Stimulated activated effector memory CD8-positive, alpha-beta T cell treated with anti-CD3 and anti-CD28 coated beads, Interleukin-12 subunit alpha, Interleukin-12 subunit beta, amount 100 ng/mL, for 72 hours (primary cell): ENCODE measurements at regions not wholly inside any gene's neighbourhood (a gene's known extent, or its start where the extent isn't known, plus 50 kb on each side); places are given as distances from the start of the nearest gene placed in this dataset.
A peak's percentile ranks its signal among the peaks of the same experiment; 100 is the strongest.
"Not testable (repeated sequence)": the region's sequence is repeated elsewhere in the genome, so short reads cannot be mapped to it uniquely, and the experiment has no call there.

Experiments used
- ATAC-seq: fragments of 150-1000 bp; cut with Tn5 transposase; 2 replicates; pipeline ENCODE4 v1.10.0; 2021
- DNase-seq, 2 donors: peaks; one replicate each; pipeline ENCODE4 v3.0.0; 2021 to 2022; ENCODE audit warnings: low spot score in 2 of 2
- H3K27ac Mint-ChIP-seq: one replicate; pipeline ENCODE4 v1.8.0; 2022; ENCODE audit warnings: mild to moderate bottlenecking, mixed read lengths
- H3K36me3 Mint-ChIP-seq: one replicate; pipeline ENCODE4 v1.8.0; 2022; ENCODE audit warnings: mild to moderate bottlenecking, mixed read lengths
- H3K4me1 Mint-ChIP-seq: one replicate; pipeline ENCODE4 v1.8.0; 2022; ENCODE audit warnings: mixed read lengths
- H3K4me3 Mint-ChIP-seq: one replicate; pipeline ENCODE4 v1.8.0; 2022; ENCODE audit warnings: mild to moderate bottlenecking, mixed read lengths
- H3K9me3 Mint-ChIP-seq: one replicate; pipeline ENCODE4 v1.8.0; 2022; ENCODE audit warnings: mixed read lengths

GRCh38 chr3:125645616-125646015 is 50.3 kb upstream of the OSBPL11 start:
- no peak for DNase-seq
- no peak overlapping the region for H3K27ac Mint-ChIP-seq
- no peaks in the 10 kb centered on the region for H3K4me1 Mint-ChIP-seq
- ATAC-seq: no peak
- no peak overlapping the region for H3K4me3 Mint-ChIP-seq
- H3K36me3 Mint-ChIP-seq: no peaks in the 10 kb centered on the region
- no peaks in the 10 kb centered on the region for H3K9me3 Mint-ChIP-seq

DNA sequence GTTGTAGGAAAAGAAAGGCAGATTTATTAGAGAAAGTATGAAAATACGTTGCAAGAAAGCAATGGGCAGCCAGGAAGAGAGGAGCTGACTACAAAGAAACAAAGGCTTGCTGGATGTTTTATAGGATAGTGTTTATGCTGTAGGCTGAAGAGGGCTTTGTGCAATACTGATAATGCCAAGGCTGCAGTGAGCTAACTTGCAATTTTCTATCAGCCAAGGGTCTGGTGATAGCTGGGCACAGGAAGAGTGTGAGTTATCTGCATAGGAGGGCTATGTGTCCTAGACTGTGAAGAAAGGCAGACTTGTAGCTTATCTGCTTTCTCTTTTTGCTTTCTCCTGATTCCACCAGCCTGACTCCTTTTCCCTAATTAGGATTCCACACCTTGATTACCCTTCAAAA is 51.3 kb upstream of the OSBPL11 start:
- peak overlapping the region; percentile 70 for H3K27ac Mint-ChIP-seq
- ATAC-seq (no peak), DNase-seq (no peak)
- no peaks in the 10 kb centered on the region for H3K36me3 Mint-ChIP-seq
- no peaks in the 10 kb centered on the region for H3K4me1 Mint-ChIP-seq
- H3K4me3 Mint-ChIP-seq: no peak overlapping the region
- no peaks in the 10 kb centered on the region for H3K9me3 Mint-ChIP-seq

GRCh38 chr3:125647318-125648014 is 52.2 kb upstream of the OSBPL11 start:
- H3K4me3 Mint-ChIP-seq: no peak overlapping the region
- peak overlapping the region; percentile 70 for H3K27ac Mint-ChIP-seq
- no peaks in the 10 kb centered on the region for H3K9me3 Mint-ChIP-seq
- no peaks in the 10 kb centered on the region for H3K36me3 Mint-ChIP-seq
- no peak for ATAC-seq
- no peak for DNase-seq
- no peaks in the 10 kb centered on the region for H3K4me1 Mint-ChIP-seq

GRCh38 chr3:125651244-125651643 is 55.9 kb upstream of the OSBPL11 start:
- ATAC-seq (no peak), DNase-seq (no peak)
- Mint-ChIP-seq H3K4me3 (no peak overlapping the region), H3K4me1 (no peaks in the 10 kb centered on the region), H3K36me3 (no peaks in the 10 kb centered on the region), H3K9me3 (no peaks in the 10 kb centered on the region), H3K27ac (no peak overlapping the region)

- H3K4me1 Mint-ChIP-seq: no peaks in the 10 kb centered on the region
These were observed 57.1 kb upstream of the OSBPL11 start for GRCh38 chr3:125652349-125652748.

DNA sequence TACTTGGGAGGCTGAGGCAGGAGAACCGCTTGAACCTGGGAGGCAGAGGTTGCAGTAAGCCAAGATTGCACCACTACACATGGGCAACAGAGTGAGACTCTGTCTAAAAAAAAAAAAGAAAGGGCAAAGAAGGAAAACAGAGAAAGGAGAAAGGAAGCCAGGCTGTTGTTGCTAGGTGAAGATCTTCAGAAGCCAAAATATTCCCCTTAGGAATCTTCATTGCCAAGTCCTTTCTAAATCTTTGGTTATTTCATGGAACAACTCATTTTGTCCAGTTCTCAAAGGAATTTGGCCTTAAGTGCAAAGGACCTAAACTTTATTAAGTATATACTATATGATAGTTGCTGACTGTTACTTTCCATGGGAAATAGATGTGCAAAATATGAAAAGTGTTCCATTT is 59.2 kb upstream of the OSBPL11 start:
- H3K4me1 Mint-ChIP-seq: no peaks in the 10 kb centered on the region
- no peaks in the 10 kb centered on the region for H3K9me3 Mint-ChIP-seq
- DNase-seq: no peak
- no peak overlapping the region for H3K27ac Mint-ChIP-seq
- H3K36me3 Mint-ChIP-seq: no peaks in the 10 kb centered on the region
- ATAC-seq: no peak
- H3K4me3 Mint-ChIP-seq: no peak overlapping the region

More at GRCh38 chr3:125652349-125652748, 57.1 kb upstream of the OSBPL11 start:
- ATAC-seq (no peak), DNase-seq (no peak)
- no peak overlapping the region for H3K4me3 Mint-ChIP-seq
- no peaks in the 10 kb centered on the region for H3K9me3 Mint-ChIP-seq
- no peaks in the 10 kb centered on the region for H3K36me3 Mint-ChIP-seq
- no peak overlapping the region for H3K27ac Mint-ChIP-seq

- DNase-seq (no peak), ATAC-seq (no peak)
- Mint-ChIP-seq H3K27ac (no peak overlapping the region), H3K4me3 (no peak overlapping the region), H3K36me3 (no peaks in the 10 kb centered on the region), H3K4me1 (no peaks in the 10 kb centered on the region), H3K9me3 (no peaks in the 10 kb centered on the region)
These were observed 67.4 kb upstream of the OSBPL11 start for GRCh38 chr3:125662675-125663074.

DNA sequence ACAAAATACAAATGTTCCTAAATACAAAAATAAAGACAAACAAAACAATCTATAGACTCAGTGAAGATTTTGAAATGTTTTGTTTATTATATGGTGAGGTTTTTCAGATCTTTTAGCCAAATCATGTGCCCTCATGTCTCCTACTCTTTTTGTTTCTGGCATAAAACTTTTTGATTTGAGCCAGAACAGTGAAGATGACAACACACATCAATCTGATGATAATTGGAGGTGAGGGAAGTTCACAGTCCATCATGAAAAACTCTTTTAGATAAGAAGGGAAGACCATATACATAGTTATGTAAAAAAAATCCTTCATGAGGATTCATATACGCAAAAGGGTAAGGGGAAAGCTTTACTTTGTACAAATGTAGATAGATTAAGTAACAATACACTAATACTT is 75.1 kb upstream of the OSBPL11 start:
- Mint-ChIP-seq H3K4me1 (peaks cover 7% of the 10 kb centered on the region), H3K27ac (no peak overlapping the region), H3K36me3 (no peaks in the 10 kb centered on the region), H3K4me3 (no peak overlapping the region), H3K9me3 (no peaks in the 10 kb centered on the region)
- ATAC-seq: no peak
- no peak for DNase-seq

GRCh38 chr3:125670945-125671344 is 75.6 kb upstream of the OSBPL11 start:
- H3K4me3 Mint-ChIP-seq: no peak overlapping the region
- DNase-seq: no peak
- ATAC-seq: peak; percentile 76
- H3K27ac Mint-ChIP-seq: no peak overlapping the region
- H3K36me3 Mint-ChIP-seq: no peaks in the 10 kb centered on the region
- no peaks in the 10 kb centered on the region for H3K9me3 Mint-ChIP-seq
- peaks cover 7% of the 10 kb centered on the region for H3K4me1 Mint-ChIP-seq

DNA sequence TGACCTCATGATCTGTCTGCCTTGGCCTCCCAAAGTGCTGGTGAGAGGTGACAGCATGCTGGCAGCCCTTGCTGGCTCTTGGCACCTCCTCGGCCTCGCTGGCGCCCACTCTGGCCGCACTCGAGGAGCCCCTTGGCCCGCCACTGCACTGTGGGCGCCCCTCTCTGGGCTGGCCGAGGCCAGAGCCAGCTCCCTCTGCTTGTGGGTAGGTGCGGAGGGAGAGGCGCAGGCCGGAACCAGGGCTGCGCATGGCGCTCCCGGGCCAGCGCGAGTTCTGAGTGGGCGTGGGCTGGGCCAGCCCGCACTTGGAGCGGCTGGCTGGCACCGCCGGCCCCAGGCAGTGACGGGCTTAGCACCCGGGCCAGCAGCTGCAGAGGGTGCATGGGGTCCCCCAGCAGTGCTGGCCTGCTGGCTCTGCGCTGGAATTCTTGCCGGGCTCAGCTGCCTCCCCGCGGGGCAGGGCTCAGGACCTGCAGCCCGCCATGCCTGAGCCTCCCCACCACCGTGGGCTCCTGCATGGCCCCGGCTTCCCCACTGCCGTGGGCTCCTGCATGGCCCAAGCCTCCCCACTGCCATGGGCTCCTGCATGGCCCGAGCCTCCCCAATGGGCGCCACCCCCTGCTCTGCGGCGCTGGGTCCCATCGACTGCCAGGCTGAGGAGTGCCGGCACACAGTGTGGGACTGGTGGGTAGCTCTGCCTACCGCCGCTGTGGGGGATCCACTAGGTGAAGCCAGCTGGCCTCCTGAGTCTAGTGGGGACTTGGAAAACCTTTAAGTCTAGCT is 76.4 kb upstream of the OSBPL11 start:
- Mint-ChIP-seq H3K36me3 (no peaks in the 10 kb centered on the region), H3K9me3 (no peaks in the 10 kb centered on the region), H3K4me3 (no peak overlapping the region), H3K4me1 (peaks cover 7% of the 10 kb centered on the region), H3K27ac (no peak overlapping the region)
- DNase-seq: no peak
- ATAC-seq: no peak

DNA sequence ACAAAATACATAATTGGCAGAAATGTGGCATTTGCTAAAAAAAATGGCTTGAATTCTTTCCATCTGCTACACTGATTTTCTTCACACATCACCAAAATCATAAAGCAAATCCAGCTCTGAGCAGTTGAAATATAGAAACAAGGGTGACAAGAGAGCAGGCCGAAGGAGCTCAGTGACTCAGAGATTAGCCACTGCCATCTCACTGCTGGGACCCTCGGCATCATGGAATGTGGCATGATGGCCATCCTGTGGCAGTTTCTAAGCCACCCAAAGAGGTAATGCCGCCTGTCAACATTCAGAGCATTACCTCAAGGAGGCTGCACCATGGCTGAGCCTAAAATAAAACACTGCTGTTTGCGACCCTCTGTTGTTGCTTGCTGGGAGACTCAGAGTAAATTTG is 80.5 kb upstream of the OSBPL11 start:
- Mint-ChIP-seq H3K27ac (no peak overlapping the region), H3K36me3 (no peaks in the 10 kb centered on the region), H3K4me3 (no peak overlapping the region), H3K4me1 (peaks cover 4% of the 10 kb centered on the region), H3K9me3 (no peaks in the 10 kb centered on the region)
- ATAC-seq (no peak), DNase-seq (no peak)

- Mint-ChIP-seq H3K27ac (no peak overlapping the region), H3K4me3 (no peak overlapping the region), H3K9me3 (no peaks in the 10 kb centered on the region), H3K4me1 (no peaks in the 10 kb centered on the region), H3K36me3 (no peaks in the 10 kb centered on the region)
- DNase-seq (no peak), ATAC-seq (no peak)
These were observed 84.0 kb upstream of the OSBPL11 start for GRCh38 chr3:125679258-125679657.

- Mint-ChIP-seq H3K27ac (no peak overlapping the region), H3K36me3 (no peaks in the 10 kb centered on the region), H3K4me3 (no peak overlapping the region), H3K9me3 (no peaks in the 10 kb centered on the region), H3K4me1 (no peaks in the 10 kb centered on the region)
- DNase-seq (no peak), ATAC-seq (no peak)
These were observed 85.8 kb upstream of the OSBPL11 start for GRCh38 chr3:125681146-125681545.

DNA sequence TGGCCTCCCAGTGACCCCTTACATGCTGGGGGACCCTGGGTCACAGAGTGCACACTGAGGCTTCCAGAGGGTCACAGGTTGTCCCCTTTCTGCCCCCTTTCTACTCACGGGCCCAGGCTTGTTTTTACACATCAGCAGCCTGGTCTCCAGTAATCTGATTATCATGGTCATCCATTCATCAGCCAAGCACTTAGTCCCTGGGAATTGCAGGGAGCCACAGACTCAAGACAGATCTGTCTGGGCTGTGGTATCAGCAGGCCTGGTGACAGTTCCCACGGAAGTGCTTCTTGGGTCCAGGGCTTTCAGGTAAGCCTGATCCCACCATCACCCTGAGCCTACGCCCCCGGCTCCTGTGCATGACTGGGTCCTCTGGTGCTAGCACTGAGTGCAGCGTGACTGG is 86.6 kb upstream of the OSBPL11 start:
- H3K4me1 Mint-ChIP-seq, H3K36me3 Mint-ChIP-seq, H3K4me3 Mint-ChIP-seq, H3K27ac Mint-ChIP-seq, DNase-seq, H3K9me3 Mint-ChIP-seq: not testable (repeated sequence)
- ATAC-seq: peak; percentile 12

- H3K27ac Mint-ChIP-seq: not testable (repeated sequence)
These were observed 87.3 kb upstream of the OSBPL11 start for GRCh38 chr3:125682610-125683009.

More at GRCh38 chr3:125682610-125683009, 87.3 kb upstream of the OSBPL11 start:
- not testable (repeated sequence) for H3K9me3 Mint-ChIP-seq, H3K36me3 Mint-ChIP-seq, DNase-seq, H3K4me1 Mint-ChIP-seq, ATAC-seq, H3K4me3 Mint-ChIP-seq
